Upper lobe of left lung (tissue), 4 donors: ENCODE measurements at regions not wholly inside any gene's neighbourhood (a gene's known extent, or its start where the extent isn't known, plus 50 kb on each side); places are given as distances from the start of the nearest gene placed in this dataset.

Source experiments
- EP300 ChIP-seq, 4 donors: sonication (generic); formaldehyde crosslinking; IDR thresholded peaks; one replicate each; pipeline ENCODE4 v1.5.1; 2017; ENCODE audit warnings: antibody characterized with exemption in 4 of 4, control low read depth in 2 of 4
- POLR2A ChIP-seq, 4 donors: fragments of 450-650 bp; IDR thresholded peaks; one replicate each; pipeline ENCODE4 v1.5.1; 2016 to 2017; ENCODE audit warnings: antibody characterized with exemption in 4 of 4, mild to moderate bottlenecking in 2 of 4
- POLR2AphosphoS5 ChIP-seq, 2 donors: sonication (generic); formaldehyde crosslinking; IDR thresholded peaks; one replicate each; pipeline ENCODE4 v1.5.1; 2017; ENCODE audit warnings: antibody characterized with exemption in 2 of 2
- TF ChIP-seq, protein P1 (sequence below), 6 experiments: fragments of 450-650 bp in 4 of 6; fragments of 200-600 bp in 2 of 6; sonication (generic) in 2 of 6; IDR thresholded peaks; one replicate each; pipeline ENCODE4 v1.5.1; 2016 to 2019; ENCODE audit warnings: antibody characterized with exemption in 6 of 6

GRCh38 chr12:92432724-92433441 lies 269.9 kb upstream of the PLEKHG7 start:
- TF ChIP-seq, protein P1, sequence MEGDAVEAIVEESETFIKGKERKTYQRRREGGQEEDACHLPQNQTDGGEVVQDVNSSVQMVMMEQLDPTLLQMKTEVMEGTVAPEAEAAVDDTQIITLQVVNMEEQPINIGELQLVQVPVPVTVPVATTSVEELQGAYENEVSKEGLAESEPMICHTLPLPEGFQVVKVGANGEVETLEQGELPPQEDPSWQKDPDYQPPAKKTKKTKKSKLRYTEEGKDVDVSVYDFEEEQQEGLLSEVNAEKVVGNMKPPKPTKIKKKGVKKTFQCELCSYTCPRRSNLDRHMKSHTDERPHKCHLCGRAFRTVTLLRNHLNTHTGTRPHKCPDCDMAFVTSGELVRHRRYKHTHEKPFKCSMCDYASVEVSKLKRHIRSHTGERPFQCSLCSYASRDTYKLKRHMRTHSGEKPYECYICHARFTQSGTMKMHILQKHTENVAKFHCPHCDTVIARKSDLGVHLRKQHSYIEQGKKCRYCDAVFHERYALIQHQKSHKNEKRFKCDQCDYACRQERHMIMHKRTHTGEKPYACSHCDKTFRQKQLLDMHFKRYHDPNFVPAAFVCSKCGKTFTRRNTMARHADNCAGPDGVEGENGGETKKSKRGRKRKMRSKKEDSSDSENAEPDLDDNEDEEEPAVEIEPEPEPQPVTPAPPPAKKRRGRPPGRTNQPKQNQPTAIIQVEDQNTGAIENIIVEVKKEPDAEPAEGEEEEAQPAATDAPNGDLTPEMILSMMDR (IDR thresholded peaks at IDR 0.05), result no peak
- TF ChIP-seq POLR2A (IDR thresholded peaks at IDR 0.05) (no peak), EP300 (IDR thresholded peaks at IDR 0.05) (no peak), POLR2AphosphoS5 (IDR thresholded peaks at IDR 0.05) (no peak)
